ENCODE measurements at regions not wholly inside any gene's neighbourhood (a gene's known extent, or its start where the extent isn't known, plus 50 kb on each side); places are given as distances from the start of the nearest gene placed in this dataset.

GRCh38 chr2:221068123-221068522, 504.0 kb downstream of the EPHA4 start:
- Histone ChIP-seq H2AFZ (ENCODE audit: low read length) (no peak overlapping the region), H3T11ph (ENCODE audit: low read length) (no peak overlapping the region), H2AK5ac (ENCODE audit: insufficient read length, low read length) (no peak overlapping the region), H2BK5ac (ENCODE audit: insufficient read length, low read length) (no peak overlapping the region), H3K18ac (ENCODE audit: insufficient read length, low read depth, low read length) (no peak overlapping the region), H3K4me1 (ENCODE audit: insufficient read depth, low read length) (no peaks in the 10 kb centered on the region), H3K23me2 (ENCODE audit: insufficient read length, low read depth, low read length, poor library complexity, severe bottlenecking) (no peaks in the 10 kb centered on the region), H3K56ac (ENCODE audit: insufficient read length, low read depth, low read length) (no peak overlapping the region), H4K8ac (replicated peaks; ENCODE audit: insufficient read length, low read depth, low read length) (no peak overlapping the region), H3K9me3 (ENCODE audit: control insufficient read depth, low read depth, low read length) (peaks cover 14% of the 10 kb centered on the region), H3K4me2 (ENCODE audit: insufficient read depth, insufficient read length, low read length) (no peak overlapping the region), H2BK15ac (ENCODE audit: low read depth, low read length) (no peak overlapping the region), H3K9ac (ENCODE audit: extremely low read depth, insufficient read length, low read length) (no peak overlapping the region), H3K79me2 (ENCODE audit: insufficient read depth, low read length) (no peaks in the 10 kb centered on the region), H3K79me1 (ENCODE audit: insufficient read depth, low read depth, low read length, poor library complexity, severe bottlenecking) (no peaks in the 10 kb centered on the region), H3K14ac (ENCODE audit: insufficient read depth, low read length) (no peak overlapping the region), H3K27ac (ENCODE audit: insufficient read length, low read depth, low read length) (no peak overlapping the region), H2BK20ac (ENCODE audit: low read depth, low read length, poor library complexity, severe bottlenecking) (no peak overlapping the region), H4K91ac (ENCODE audit: insufficient read length, low read depth, low read length) (no peak overlapping the region), H2BK120ac (ENCODE audit: low read depth, low read length, poor library complexity, severe bottlenecking) (no peak overlapping the region), H3K27me3 (ENCODE audit: insufficient read depth, low read length) (no peaks in the 10 kb centered on the region), H3K23ac (ENCODE audit: insufficient read length, low read depth, low read length) (no peak overlapping the region), H2BK12ac (ENCODE audit: insufficient read length, low read depth, low read length) (no peak overlapping the region), H4K20me1 (ENCODE audit: control insufficient read depth, insufficient read depth, insufficient read length) (no peaks in the 10 kb centered on the region), H4K5ac (ENCODE audit: insufficient read length, low read depth, low read length) (no peak overlapping the region), H3K4ac (ENCODE audit: low read depth, low read length) (no peak overlapping the region)
- Mint-ChIP-seq H3K9me3 (peaks cover 22 to 25% of the 10 kb centered on the region in 2 experiments), H3K27me3 (ENCODE audit: low read depth) (no peaks in the 10 kb centered on the region), H3K4me1 (no peaks in the 10 kb centered on the region), H3K27ac (no peak overlapping the region; a peak in 1 of 7 replicates), H3K36me3 (ENCODE audit: insufficient read depth in 1 of 3, low read depth in 3 of 3) (peaks cover 4 to 28% (median 11%) of the 10 kb centered on the region in 3 experiments; a peak in 6 of 7 replicates), H3K4me3 (no peak overlapping the region)
- no peak for DNase-seq
- no peak; the same call in 2 of the 3 replicates for TF ChIP-seq CTCF (conservative IDR thresholded peaks at IDR 0.05)
